DMS 273 treated with DMSO at 0.1 percent for 48 hours (cell line): ENCODE measurements at regions not wholly inside any gene's neighbourhood (a gene's known extent, or its start where the extent isn't known, plus 50 kb on each side); places are given as distances from the start of the nearest gene placed in this dataset.
"Not testable (repeated sequence)": the region's sequence is repeated elsewhere in the genome, so short reads cannot be mapped to it uniquely, and the experiment has no call there.

ENCODE experiments used
- DNase-seq: peaks from one replicate; lab custom pipeline; 2025; lab: John Stamatoyannopoulos, UW

- DNase-seq: peak; percentile 9
These were observed 65.3 kb downstream of the OR13A1 start for GRCh38 chr10:45249978-45250693.

- not testable (repeated sequence) for DNase-seq
These were observed 64.7 kb downstream of the OR13A1 start for GRCh38 chr10:45250694-45251075.
